ENCODE measurements at regions not wholly inside any gene's neighbourhood (a gene's known extent, or its start where the extent isn't known, plus 50 kb on each side); places are given as distances from the start of the nearest gene placed in this dataset.
"Not testable (repeated sequence)": the region's sequence is repeated elsewhere in the genome, so short reads cannot be mapped to it uniquely, and the experiment has no call there.

DNA sequence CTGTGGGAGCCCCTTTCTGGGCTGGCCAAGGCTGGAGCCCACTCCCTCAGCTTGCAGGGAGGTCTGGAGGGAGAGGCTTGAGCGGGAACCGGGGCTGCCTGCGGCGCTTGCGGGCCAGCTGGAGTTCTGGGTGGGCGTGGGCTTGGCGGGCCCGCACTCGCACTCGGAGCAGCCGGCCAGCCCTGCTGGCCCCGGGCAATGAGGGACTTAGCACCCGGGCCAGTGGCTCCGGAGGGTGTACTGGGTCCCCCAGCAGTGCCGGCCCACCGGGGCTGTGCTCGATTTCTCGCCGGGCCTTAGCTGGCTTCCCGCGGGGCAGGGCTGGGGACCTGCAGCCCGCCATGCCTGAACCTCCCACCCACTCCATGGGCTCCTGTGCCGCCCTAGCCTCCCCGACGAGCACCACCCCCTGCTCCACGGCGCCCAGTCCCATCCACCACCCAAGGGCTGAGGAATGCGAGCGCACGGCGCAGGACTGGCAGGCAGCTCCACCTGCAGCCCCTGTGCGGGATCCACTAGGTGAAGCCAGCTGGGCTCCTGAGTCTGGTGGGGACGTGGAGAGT is 87.1 kb upstream of the TRHDE start:
- TF ChIP-seq POLR2A (IDR thresholded peaks at IDR 0.05) = not testable (repeated sequence)
- TF ChIP-seq, protein P1, sequence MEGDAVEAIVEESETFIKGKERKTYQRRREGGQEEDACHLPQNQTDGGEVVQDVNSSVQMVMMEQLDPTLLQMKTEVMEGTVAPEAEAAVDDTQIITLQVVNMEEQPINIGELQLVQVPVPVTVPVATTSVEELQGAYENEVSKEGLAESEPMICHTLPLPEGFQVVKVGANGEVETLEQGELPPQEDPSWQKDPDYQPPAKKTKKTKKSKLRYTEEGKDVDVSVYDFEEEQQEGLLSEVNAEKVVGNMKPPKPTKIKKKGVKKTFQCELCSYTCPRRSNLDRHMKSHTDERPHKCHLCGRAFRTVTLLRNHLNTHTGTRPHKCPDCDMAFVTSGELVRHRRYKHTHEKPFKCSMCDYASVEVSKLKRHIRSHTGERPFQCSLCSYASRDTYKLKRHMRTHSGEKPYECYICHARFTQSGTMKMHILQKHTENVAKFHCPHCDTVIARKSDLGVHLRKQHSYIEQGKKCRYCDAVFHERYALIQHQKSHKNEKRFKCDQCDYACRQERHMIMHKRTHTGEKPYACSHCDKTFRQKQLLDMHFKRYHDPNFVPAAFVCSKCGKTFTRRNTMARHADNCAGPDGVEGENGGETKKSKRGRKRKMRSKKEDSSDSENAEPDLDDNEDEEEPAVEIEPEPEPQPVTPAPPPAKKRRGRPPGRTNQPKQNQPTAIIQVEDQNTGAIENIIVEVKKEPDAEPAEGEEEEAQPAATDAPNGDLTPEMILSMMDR (IDR thresholded peaks at IDR 0.05) = not testable (repeated sequence)

Measured in adrenal gland (tissue), 5 donors.